ENCODE measurements at regions not wholly inside any gene's neighbourhood (a gene's known extent, or its start where the extent isn't known, plus 50 kb on each side); places are given as distances from the start of the nearest gene placed in this dataset.

DNA sequence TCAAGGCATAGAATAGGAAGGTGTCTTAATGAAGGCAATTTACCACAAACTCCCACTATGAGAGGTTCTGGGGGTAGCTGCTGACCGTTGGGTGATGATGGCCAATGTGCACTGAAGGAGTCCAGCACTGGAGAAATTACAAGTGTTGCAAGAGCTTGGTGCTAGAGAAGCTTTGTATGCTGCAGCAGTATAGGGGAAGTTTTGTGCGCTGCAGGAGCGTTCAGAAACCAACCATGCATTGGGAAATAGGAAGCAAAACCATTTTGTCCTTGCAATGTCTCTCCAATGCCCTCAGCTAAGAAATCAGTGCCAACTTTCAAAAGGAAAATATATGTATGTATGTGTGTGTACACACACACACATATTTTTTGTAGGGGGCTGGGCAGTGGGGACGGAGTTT, 441.6 kb upstream of the NAALADL2 start:
- 77 to 91% methylated on average over 4 of the region's 4 CpGs for WGBS, 2 donors
- Histone ChIP-seq H3K9me3 (no peaks in the 10 kb centered on the region), H3K36me3 (ENCODE audit: low read depth, missing control alignments) (no peaks in the 10 kb centered on the region), H3K4me3 (no peak overlapping the region), H3K27ac (no peak overlapping the region), H3K27me3 (no peaks in the 10 kb centered on the region), H3K4me1 (no peaks in the 10 kb centered on the region)
- intact Hi-C loops (cut with DNase I; ENCODE audit: low total_unique reads) = no loop called here
- TF ChIP-seq POLR2A (IDR thresholded peaks at IDR 0.05) (no peak), CTCF (IDR thresholded peaks at IDR 0.05) (no peak)
- no peak for DNase-seq

DNA sequence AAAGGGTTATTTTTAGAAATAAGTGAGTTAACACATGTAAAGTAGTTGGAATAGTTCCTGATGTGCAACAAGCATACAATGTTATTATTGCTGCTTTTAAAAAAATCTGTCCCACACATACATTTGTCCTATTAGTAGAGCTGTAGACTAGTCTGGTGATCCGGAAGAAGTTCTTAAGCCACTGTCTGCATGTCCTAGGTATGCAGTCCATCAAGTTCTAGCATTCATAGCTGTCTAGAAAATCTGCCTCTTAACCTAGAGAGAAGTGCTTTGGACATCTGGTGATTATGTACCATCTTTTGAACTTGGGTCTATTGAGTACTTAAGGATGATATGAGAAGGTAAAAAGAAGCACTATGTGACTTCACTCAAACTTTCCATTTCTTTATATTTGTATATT, 439.9 kb upstream of the NAALADL2 start:
- Histone ChIP-seq H3K4me3 (no peak overlapping the region), H3K9me3 (no peaks in the 10 kb centered on the region), H3K36me3 (ENCODE audit: low read depth, missing control alignments) (no peaks in the 10 kb centered on the region), H3K27me3 (no peaks in the 10 kb centered on the region), H3K4me1 (no peaks in the 10 kb centered on the region), H3K27ac (no peak overlapping the region)
- intact Hi-C loops (cut with DNase I; ENCODE audit: low total_unique reads) = no loop called here
- DNase-seq = no peak
- WGBS, 2 donors = 88 to 97% methylated on average over 1 of the region's 1 CpG
- TF ChIP-seq CTCF (IDR thresholded peaks at IDR 0.05) = no peak
- TF ChIP-seq POLR2A (IDR thresholded peaks at IDR 0.05) = no peak

DNA sequence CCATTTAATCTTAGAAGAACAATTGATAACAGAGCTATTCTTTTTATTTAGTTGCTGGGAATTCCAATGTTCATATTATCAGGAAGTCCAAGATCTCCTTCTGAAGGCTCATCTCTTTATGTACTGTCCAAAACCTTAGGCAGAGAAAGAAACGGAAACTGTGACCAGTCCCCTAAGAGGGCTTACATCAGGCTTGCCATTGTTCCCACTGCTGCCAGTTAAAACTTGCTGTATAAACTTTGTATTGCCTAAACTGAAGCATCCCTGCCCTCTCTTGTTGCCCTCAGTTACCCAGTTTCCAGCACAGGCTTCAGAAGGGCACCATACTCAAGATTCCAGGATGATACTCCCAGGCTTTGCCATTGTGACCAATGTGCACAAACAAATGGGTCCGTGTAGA, 435.2 kb upstream of the NAALADL2 start:
- no peak for TF ChIP-seq CTCF (IDR thresholded peaks at IDR 0.05)
- no peak for TF ChIP-seq POLR2A (IDR thresholded peaks at IDR 0.05)
- WGBS, 2 donors = 93 to 94% methylated on average over 2 of the region's 2 CpGs
- DNase-seq = no peak
- H3K4me1 ChIP-seq = no peaks in the 10 kb centered on the region
- H3K27ac ChIP-seq = no peak overlapping the region
- H3K9me3 ChIP-seq = no peaks in the 10 kb centered on the region
- no peaks in the 10 kb centered on the region for H3K27me3 ChIP-seq
- intact Hi-C loops (cut with DNase I; ENCODE audit: low total_unique reads) = no loop called here
- no peak overlapping the region for H3K4me3 ChIP-seq
- no peaks in the 10 kb centered on the region for H3K36me3 ChIP-seq (ENCODE audit: low read depth, missing control alignments)

DNA sequence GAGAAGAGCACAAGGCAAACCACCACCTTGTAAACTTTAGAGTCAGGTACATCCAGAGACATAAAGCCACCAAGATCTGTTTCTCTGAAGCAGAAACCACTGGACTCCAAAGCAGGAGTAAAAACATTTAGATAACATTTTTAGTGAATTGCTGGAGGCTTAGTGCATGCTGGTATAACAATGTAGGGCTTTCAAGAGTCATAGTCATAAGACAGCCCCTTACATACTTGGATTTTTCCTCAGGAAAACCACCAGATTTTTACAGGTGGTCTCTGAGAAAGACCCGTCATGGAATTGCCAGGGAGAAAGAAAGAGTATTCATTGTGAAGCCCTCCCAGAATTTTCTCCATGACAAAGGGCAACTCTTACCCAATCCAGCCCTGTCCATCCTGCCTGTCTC, 434.5 kb upstream of the NAALADL2 start:
- intact Hi-C loops (cut with DNase I; ENCODE audit: low total_unique reads) = no loop called here
- no peaks in the 10 kb centered on the region for H3K36me3 ChIP-seq (ENCODE audit: low read depth, missing control alignments)
- no peak overlapping the region for H3K27ac ChIP-seq
- no peaks in the 10 kb centered on the region for H3K27me3 ChIP-seq
- no peak for DNase-seq
- WGBS, 2 donors = 77 to 83% methylated on average over 1 of the region's 1 CpG
- no peaks in the 10 kb centered on the region for H3K4me1 ChIP-seq
- no peak overlapping the region for H3K4me3 ChIP-seq
- H3K9me3 ChIP-seq = no peaks in the 10 kb centered on the region
- TF ChIP-seq POLR2A (IDR thresholded peaks at IDR 0.05) = no peak

DNA sequence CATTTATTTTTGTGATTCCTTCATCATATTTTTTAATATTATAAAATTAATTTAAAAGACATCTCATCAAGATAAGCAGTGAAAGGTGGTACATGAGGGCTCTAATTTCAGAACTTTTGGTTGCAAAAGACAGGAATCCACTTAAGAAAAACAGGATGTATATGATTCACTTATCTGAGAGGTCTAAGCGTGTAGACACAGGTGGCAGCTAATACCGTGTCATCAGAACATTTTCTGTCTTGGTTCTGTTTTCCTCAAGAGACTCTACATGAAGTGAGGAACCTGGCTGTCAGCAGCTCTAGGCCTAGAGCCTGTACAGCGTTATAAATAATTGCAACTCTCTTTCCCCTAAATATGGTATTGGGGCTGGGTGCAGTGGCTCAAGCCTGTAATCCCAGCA, 433.7 kb upstream of the NAALADL2 start:
- Histone ChIP-seq H3K27ac (no peak overlapping the region), H3K36me3 (ENCODE audit: low read depth, missing control alignments) (no peaks in the 10 kb centered on the region), H3K4me3 (no peak overlapping the region), H3K9me3 (no peaks in the 10 kb centered on the region), H3K4me1 (no peaks in the 10 kb centered on the region), H3K27me3 (no peaks in the 10 kb centered on the region)
- no peak for DNase-seq
- TF ChIP-seq CTCF (IDR thresholded peaks at IDR 0.05) (no peak), POLR2A (IDR thresholded peaks at IDR 0.05) (no peak)
- 90 to 97% methylated on average over 3 of the region's 3 CpGs for WGBS, 2 donors
- intact Hi-C loops (cut with DNase I; ENCODE audit: low total_unique reads) = no loop called here
